ENCODE measurements at regions not wholly inside any gene's neighbourhood (a gene's known extent, or its start where the extent isn't known, plus 50 kb on each side); places are given as distances from the start of the nearest gene placed in this dataset.

- Histone ChIP-seq H3K4me1 (ENCODE audit: insufficient read depth, low read length) (no peaks in the 10 kb centered on the region), H3K4me3 (ENCODE audit: low read length in 2 of 2) (no peak overlapping the region), H3K27me3 (ENCODE audit: insufficient read depth, low read length) (no peaks in the 10 kb centered on the region), H3K36me3 (ENCODE audit: insufficient read depth, low read length) (no peaks in the 10 kb centered on the region), H3K9me3 (ENCODE audit: control insufficient read depth in 1 of 2, low read length in 2 of 2) (no peaks in the 10 kb centered on the region), H3K27ac (ENCODE audit: low read depth, low read length) (no peak overlapping the region)
- CTCF ChIA-PET (ENCODE audit: partially characterized antibody), result no interaction called here
- Mint-ChIP-seq H3K27me3 (peaks cover 0 to 3% of the 10 kb centered on the region in 2 donors), H3K4me1 (no peaks in the 10 kb centered on the region), H3K36me3 (no peaks in the 10 kb centered on the region), H3K27ac (no peak overlapping the region), H3K4me3 (no peak overlapping the region), H3K9me3 (peaks cover 0 to 4% (median 0%) of the 10 kb centered on the region in 8 donors)
- POLR2A ChIA-PET (ENCODE audit: partially characterized antibody), result no interaction called here
- DNase-seq, result no peak
- intact Hi-C loops (cut with micrococcal nuclease), result no loop called here
Observed at GRCh38 chr12:88889326-88890110, 309.2 kb upstream of the KITLG start.

- no peaks in the 10 kb centered on the region for H3K27me3 Mint-ChIP-seq
- H3K27me3 ChIP-seq (ENCODE audit: insufficient read depth, low read length), result no peaks in the 10 kb centered on the region
- DNase-seq, result no peak
- no peak overlapping the region for H3K27ac Mint-ChIP-seq
- no peaks in the 10 kb centered on the region for H3K4me1 ChIP-seq (ENCODE audit: insufficient read depth, low read length)
- H3K27ac ChIP-seq (ENCODE audit: low read depth, low read length), result no peak overlapping the region
- H3K4me3 Mint-ChIP-seq, result no peak overlapping the region
- no peaks in the 10 kb centered on the region for H3K36me3 ChIP-seq (ENCODE audit: insufficient read depth, low read length)
- H3K36me3 Mint-ChIP-seq, result no peaks in the 10 kb centered on the region
- H3K9me3 Mint-ChIP-seq, result peaks cover 0 to 4% (median 0%) of the 10 kb centered on the region in 8 donors
- CTCF ChIA-PET (ENCODE audit: partially characterized antibody), result no interaction called here
- H3K9me3 ChIP-seq (ENCODE audit: control insufficient read depth in 1 of 2, low read length in 2 of 2), result no peaks in the 10 kb centered on the region
- POLR2A ChIA-PET (ENCODE audit: partially characterized antibody), result no interaction called here
- intact Hi-C loops (cut with micrococcal nuclease), result no loop called here
- no peaks in the 10 kb centered on the region for H3K4me1 Mint-ChIP-seq
- H3K4me3 ChIP-seq (ENCODE audit: low read length in 2 of 2), result no peak overlapping the region
Observed at GRCh38 chr12:88884600-88884999, 304.3 kb upstream of the KITLG start.

DNA sequence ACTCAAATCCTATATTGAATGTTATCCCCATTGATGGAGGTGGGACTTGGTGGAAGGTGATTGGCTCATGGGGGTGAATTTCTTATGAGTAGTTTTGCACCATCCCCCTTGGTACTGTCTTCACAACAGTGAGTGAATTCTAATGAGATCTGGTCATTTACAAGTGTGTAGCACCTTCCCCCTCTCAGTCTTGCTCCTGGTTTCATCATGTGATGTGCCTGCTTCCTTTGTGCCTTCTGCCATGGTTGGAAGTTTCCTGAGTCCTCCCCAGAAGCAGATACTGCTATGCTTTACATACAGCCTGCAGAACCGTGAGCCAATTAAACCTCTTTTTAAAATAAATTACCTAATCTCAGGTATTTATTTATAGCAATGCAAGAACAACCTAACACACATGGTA, 302.4 kb upstream of the KITLG start:
- Histone ChIP-seq H3K27ac (ENCODE audit: low read depth, low read length) (no peak overlapping the region), H3K9me3 (ENCODE audit: control insufficient read depth in 1 of 2, low read length in 2 of 2) (no peaks in the 10 kb centered on the region), H3K4me3 (ENCODE audit: low read length in 2 of 2) (no peak overlapping the region), H3K36me3 (ENCODE audit: insufficient read depth, low read length) (no peaks in the 10 kb centered on the region), H3K4me1 (ENCODE audit: insufficient read depth, low read length) (no peaks in the 10 kb centered on the region), H3K27me3 (ENCODE audit: insufficient read depth, low read length) (no peaks in the 10 kb centered on the region)
- no peaks in the 10 kb centered on the region for H3K36me3 Mint-ChIP-seq
- H3K27me3 Mint-ChIP-seq, result no peaks in the 10 kb centered on the region
- intact Hi-C loops (cut with micrococcal nuclease), result no loop called here
- no peak overlapping the region for H3K27ac Mint-ChIP-seq
- ChIA-PET CTCF (ENCODE audit: partially characterized antibody) (no interaction called here), POLR2A (ENCODE audit: partially characterized antibody) (no interaction called here)
- no peak for DNase-seq
- peaks cover 0 to 4% (median 0%) of the 10 kb centered on the region in 8 donors for H3K9me3 Mint-ChIP-seq
- H3K4me1 Mint-ChIP-seq, result no peaks in the 10 kb centered on the region
- no peak overlapping the region for H3K4me3 Mint-ChIP-seq

GRCh38 chr12:88880051-88880450, 299.8 kb upstream of the KITLG start:
- Mint-ChIP-seq H3K27me3 (no peaks in the 10 kb centered on the region), H3K4me3 (no peak overlapping the region), H3K9me3 (peaks cover 0 to 3% (median 0%) of the 10 kb centered on the region in 8 donors), H3K36me3 (no peaks in the 10 kb centered on the region), H3K4me1 (no peaks in the 10 kb centered on the region), H3K27ac (no peak overlapping the region)
- Histone ChIP-seq H3K9me3 (ENCODE audit: control insufficient read depth in 1 of 2, low read length in 2 of 2) (no peaks in the 10 kb centered on the region), H3K4me1 (ENCODE audit: insufficient read depth, low read length) (no peaks in the 10 kb centered on the region), H3K36me3 (ENCODE audit: insufficient read depth, low read length) (no peaks in the 10 kb centered on the region), H3K27me3 (ENCODE audit: insufficient read depth, low read length) (no peaks in the 10 kb centered on the region), H3K4me3 (ENCODE audit: low read length in 2 of 2) (no peak overlapping the region), H3K27ac (ENCODE audit: low read depth, low read length) (no peak overlapping the region)
- intact Hi-C loops (cut with micrococcal nuclease), result no loop called here
- POLR2A ChIA-PET (ENCODE audit: partially characterized antibody), result no interaction called here
- CTCF ChIA-PET (ENCODE audit: partially characterized antibody), result no interaction called here
- DNase-seq, result no peak

DNA sequence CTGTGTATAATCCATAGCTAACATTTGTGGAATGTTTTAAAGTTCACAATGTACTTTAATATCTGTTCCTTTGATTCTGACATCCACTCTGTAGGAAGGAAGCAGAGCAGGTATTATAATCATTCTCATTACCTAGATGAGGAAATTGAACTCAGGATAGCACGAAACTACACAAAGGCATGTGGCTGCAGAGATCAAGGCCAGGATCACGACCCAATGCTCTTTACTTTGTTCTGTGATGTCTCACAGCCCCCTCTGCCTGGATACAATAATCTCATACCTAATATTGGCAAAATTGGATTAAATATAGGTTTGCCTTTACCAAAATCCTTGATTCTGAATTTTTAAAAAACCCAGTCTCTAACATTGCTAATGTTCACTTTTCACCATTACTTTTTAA, 298.0 kb upstream of the KITLG start:
- H3K27me3 ChIP-seq (ENCODE audit: insufficient read depth, low read length), result no peaks in the 10 kb centered on the region
- intact Hi-C loops (cut with micrococcal nuclease), result no loop called here

GRCh38 chr12:88876857-88877256, 296.6 kb upstream of the KITLG start:
- POLR2A ChIA-PET (ENCODE audit: partially characterized antibody), result no interaction called here
- no peaks in the 10 kb centered on the region for H3K36me3 Mint-ChIP-seq
- peaks cover 0 to 1% of the 10 kb centered on the region in 2 donors for H3K27me3 Mint-ChIP-seq
- no peak overlapping the region for H3K27ac ChIP-seq (ENCODE audit: low read depth, low read length)
- no peak overlapping the region for H3K4me3 ChIP-seq (ENCODE audit: low read length in 2 of 2)
- no peak overlapping the region for H3K27ac Mint-ChIP-seq
- no peaks in the 10 kb centered on the region for H3K27me3 ChIP-seq (ENCODE audit: insufficient read depth, low read length)
- H3K36me3 ChIP-seq (ENCODE audit: insufficient read depth, low read length), result no peaks in the 10 kb centered on the region
- H3K9me3 Mint-ChIP-seq, result peaks cover 0 to 3% (median 0%) of the 10 kb centered on the region in 8 donors
- CTCF ChIA-PET (ENCODE audit: partially characterized antibody), result no interaction called here
- DNase-seq, result no peak
- H3K9me3 ChIP-seq (ENCODE audit: control insufficient read depth in 1 of 2, low read length in 2 of 2), result no peaks in the 10 kb centered on the region
- H3K4me1 Mint-ChIP-seq, result no peaks in the 10 kb centered on the region
- H3K4me3 Mint-ChIP-seq, result no peak overlapping the region
- intact Hi-C loops (cut with micrococcal nuclease), result no loop called here
- no peaks in the 10 kb centered on the region for H3K4me1 ChIP-seq (ENCODE audit: insufficient read depth, low read length)

More for the DNA sequence above, 298.0 kb upstream of the KITLG start:
- Histone ChIP-seq H3K9me3 (ENCODE audit: control insufficient read depth in 1 of 2, low read length in 2 of 2) (no peaks in the 10 kb centered on the region), H3K36me3 (ENCODE audit: insufficient read depth, low read length) (no peaks in the 10 kb centered on the region), H3K27ac (ENCODE audit: low read depth, low read length) (no peak overlapping the region), H3K4me3 (ENCODE audit: low read length in 2 of 2) (no peak overlapping the region), H3K4me1 (ENCODE audit: insufficient read depth, low read length) (no peaks in the 10 kb centered on the region)
- Mint-ChIP-seq H3K9me3 (peaks cover 0 to 3% (median 0%) of the 10 kb centered on the region in 8 donors), H3K4me3 (no peak overlapping the region), H3K27ac (no peak overlapping the region), H3K36me3 (no peaks in the 10 kb centered on the region), H3K4me1 (no peaks in the 10 kb centered on the region), H3K27me3 (peaks cover 0 to 1% of the 10 kb centered on the region in 2 donors)
- ChIA-PET POLR2A (ENCODE audit: partially characterized antibody) (no interaction called here), CTCF (ENCODE audit: partially characterized antibody) (no interaction called here)
- DNase-seq, result no peak

DNA sequence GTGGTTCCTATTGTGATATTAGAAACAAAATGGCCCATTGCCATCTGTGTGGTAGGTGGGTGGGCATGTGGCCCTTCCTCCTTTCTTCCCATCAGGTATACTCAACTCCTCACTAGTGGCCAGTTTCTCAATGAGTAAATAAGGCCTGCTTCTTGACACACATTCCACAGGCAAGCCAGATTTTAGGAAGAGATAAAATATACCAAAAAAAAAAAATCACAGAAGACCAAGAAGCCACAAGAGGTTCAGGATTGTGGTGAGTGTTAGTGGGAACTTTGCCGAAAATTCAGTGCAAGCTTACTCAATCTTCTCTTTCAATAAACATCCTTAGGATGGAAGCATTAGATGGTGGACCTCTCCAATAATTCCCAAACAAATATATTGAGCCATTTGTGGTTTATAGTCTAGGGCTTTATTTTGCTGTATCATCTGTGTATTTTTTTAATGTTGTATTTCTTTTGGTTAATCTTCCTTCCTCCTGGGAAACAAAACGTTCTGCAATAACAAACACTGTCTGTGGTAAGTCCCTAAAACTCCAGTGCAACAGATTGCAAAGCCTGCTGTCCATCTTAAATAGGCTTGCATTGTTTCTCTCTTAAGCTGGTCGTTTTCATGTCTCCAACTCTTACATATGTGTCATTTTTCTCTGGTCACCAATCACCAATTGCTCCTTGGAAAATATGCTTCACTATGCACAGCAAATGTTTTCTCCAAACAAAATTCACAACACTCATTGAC, 289.9 kb upstream of the KITLG start:
- ChIA-PET POLR2A (ENCODE audit: partially characterized antibody) (no interaction called here), CTCF (ENCODE audit: partially characterized antibody) (no interaction called here)
- peaks cover 0 to 4% of the 10 kb centered on the region in 2 donors for H3K27me3 Mint-ChIP-seq
- no peaks in the 10 kb centered on the region for H3K9me3 Mint-ChIP-seq
- intact Hi-C loops (cut with micrococcal nuclease), result no loop called here
- H3K27ac Mint-ChIP-seq, result no peak overlapping the region
- no peaks in the 10 kb centered on the region for H3K9me3 ChIP-seq (ENCODE audit: control insufficient read depth in 1 of 2, low read length in 2 of 2)
- no peak overlapping the region for H3K4me3 ChIP-seq (ENCODE audit: low read length in 2 of 2)
- H3K4me1 ChIP-seq (ENCODE audit: insufficient read depth, low read length), result no peaks in the 10 kb centered on the region
- no peak for DNase-seq
- H3K27me3 ChIP-seq (ENCODE audit: insufficient read depth, low read length), result no peaks in the 10 kb centered on the region
- H3K36me3 Mint-ChIP-seq, result no peaks in the 10 kb centered on the region
- no peak overlapping the region for H3K4me3 Mint-ChIP-seq
- no peaks in the 10 kb centered on the region for H3K36me3 ChIP-seq (ENCODE audit: insufficient read depth, low read length)
- H3K27ac ChIP-seq (ENCODE audit: low read depth, low read length), result no peak overlapping the region
- no peaks in the 10 kb centered on the region for H3K4me1 Mint-ChIP-seq

Measured in CD4-positive, alpha-beta memory T cell (primary cell).